ENCODE measurements at regions not wholly inside any gene's neighbourhood (a gene's known extent, or its start where the extent isn't known, plus 50 kb on each side); places are given as distances from the start of the nearest gene placed in this dataset.

DNA sequence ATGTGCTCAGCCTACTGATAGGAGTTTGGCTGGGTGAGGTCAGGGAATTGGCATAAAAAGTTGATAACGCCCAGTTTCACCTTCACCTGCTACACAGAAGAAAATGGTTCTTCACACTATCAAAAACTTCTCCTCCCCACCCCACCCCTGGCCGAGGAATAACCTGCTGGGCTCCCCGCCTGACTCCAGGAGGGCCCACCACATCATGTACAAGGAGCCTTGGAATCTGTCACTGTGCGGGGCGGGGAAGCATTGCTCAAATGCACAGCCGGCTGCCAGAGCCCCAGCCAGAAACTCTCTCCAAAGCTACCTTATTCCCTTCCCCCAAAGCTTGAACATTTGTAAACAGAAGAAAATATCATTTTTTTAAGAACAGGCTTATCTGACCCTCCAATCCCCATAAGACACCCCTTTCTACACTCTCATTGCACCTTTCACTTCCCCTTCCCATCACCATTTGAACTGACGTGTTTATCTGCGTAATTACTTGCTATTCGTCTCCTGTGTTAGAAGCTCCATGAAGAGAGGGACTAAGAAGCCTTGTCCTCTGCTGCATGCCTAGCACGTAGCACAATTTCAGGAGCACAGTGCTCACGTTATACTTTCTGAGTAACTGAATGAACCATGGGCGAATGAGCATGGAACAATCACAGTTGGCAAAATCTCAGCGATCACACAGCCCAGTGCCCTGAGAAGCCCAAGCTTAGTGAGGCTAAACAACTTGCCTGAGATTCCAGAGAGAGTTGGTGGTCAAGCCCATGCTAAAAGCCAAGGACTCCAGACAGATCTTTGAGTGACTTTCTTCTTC lies 82.9 kb downstream of the HES1 start:
- no peak for DNase-seq (ENCODE audit: low read depth)

DNA sequence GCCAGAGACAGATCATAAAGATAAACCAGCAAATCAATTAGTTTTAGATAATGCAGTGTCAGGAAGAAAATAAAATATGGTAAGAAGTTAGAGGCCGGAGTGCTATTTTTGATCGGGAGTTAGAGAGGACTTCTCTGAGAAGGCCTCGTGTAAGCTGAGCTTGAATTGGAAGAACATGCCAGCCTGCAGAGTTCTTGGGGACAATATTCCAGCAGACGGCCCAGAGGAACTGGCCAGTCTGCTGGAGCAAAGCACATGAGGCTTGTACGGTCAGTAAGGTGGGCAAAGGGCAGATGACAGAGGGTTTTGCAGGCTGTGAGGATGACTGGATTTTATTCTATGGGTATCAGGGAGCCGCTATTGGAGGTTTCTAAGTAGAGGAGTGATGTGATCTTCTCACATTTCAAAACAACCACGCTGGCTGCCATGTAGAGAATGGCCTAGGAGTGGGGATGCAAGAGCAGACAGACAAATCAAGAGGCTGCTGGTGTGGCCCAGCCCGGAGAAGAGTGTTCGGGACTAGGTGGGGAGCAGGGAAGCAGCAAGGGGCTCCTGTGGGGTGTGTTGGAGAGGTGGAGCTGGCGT lies 84.0 kb downstream of the HES1 start:
- no peak for DNase-seq (ENCODE audit: low read depth)

DNA sequence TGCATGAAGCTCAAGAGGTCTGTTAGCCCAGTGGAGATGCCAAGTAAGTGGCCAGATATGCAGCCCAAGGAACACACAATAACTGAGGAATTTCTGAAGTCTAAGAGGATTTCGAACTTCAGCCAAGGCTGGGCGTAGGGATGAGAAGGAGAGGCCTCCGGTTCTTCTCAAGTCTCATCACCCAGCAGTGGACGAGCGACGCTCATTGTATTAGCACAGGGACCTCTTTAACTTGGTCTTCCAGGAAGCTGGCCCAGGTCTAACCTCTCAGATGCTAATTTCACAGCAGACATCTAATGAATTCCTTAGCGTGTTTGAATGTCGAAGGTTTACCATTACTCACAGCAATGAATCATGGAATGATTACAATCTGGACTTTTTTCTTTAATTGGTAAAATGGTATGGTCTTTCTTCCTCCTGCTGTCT lies 85.0 kb downstream of the HES1 start:
- no peak for DNase-seq (ENCODE audit: low read depth)

DNA sequence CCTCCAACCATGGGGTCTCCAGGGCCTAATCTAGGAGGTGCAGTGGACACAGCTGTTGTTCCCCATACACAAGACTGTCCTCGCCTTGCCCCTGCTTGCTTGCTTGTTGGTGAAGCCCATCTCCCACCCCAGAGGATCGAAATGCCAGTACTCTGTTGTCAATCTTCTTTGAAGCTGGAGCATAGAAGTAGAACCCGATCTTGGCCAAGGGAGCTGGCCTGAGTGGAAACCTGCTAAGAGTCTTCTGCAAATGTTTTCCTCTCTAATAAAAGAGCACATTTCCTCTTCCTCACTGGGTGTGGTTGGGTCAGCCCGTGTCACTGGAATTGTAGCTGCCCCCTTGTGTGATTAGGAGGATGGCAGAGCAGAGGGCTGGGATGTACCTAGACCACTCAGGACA lies 85.4 kb downstream of the HES1 start:
- DNase-seq (ENCODE audit: low read depth): no peak

DNA sequence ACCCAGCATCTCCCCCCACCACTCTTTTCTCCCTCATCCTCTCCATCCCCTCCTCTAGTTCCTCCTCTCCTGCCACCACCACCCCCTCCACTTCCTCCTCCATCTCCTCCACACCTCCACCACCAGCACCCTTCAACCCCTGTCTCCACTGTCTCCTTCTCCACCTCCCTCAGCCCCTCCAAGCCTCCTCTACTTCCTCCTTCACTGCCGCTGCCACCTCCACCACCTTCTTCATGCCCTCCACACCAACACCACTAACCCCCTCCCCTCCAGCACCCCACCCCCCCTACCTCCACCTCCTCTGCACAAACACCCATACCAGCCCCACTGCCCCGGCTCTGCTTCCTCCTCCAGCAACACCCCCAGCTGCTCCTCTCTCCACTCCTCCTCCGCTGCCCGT lies 88.0 kb downstream of the HES1 start:
- DNase-seq (ENCODE audit: low read depth): no peak

DNA sequence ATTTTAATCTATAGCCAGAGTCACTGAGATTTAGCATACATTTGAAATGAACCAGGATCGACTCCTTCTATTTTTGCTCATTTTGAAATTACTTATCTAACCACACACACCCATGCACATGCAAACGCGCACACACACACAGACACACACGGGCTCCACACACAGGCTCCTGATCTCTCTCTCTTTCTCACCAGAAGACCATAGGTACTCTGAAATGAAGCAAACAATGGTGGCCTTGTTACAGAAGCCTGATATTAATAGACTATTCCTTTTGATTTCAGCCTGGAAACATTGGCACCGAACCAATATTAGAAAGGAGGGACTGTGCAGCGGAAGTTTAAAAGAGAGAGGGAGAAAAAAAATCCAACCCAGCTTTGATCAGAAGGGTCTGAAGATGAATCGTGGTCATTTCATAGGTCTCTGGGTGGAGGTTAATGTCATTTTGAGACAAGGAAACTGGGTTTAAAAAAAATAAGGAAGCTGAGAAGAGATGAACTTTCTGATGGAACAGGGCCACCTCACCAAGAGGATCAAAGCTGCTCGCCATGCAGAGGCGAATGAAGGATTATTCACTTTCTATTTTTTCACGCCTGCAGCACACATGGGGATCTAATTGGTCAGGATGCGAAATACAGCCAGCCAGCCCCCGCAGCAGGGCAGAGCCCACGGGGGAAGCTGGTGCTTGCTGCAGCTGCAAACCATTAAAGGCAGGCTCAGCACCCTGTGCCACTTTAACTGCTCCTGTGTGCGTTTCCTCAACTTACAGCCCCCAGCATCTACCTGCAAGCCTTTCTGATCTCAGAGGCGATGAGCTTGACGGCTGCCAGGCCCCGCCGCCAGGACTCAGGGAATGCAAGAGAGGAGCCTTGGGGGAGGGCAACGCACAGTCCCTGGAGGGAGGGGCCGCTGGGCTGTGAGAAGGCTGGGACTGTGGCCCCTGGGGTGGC lies 88.8 kb downstream of the HES1 start:
- DNase-seq (ENCODE audit: low read depth): no peak

DNA sequence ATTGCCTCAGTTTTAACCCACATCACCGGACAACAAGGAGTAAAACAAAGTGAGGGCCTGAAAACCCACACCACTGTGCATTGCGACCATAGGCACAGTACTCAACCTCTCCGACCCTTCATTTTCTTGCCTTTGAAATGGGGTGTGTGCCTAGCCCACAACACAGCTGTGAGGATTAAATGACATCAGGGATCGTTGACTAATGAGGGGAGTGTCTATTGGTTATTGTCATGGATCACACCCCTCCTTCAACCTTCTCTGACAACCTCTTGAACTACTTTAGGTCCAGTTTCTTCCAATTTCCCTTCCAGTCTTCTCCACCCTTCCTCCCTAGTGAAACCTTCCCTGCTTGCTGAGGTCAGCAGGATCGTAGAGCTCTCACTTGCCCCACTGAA lies 89.5 kb downstream of the HES1 start:
- no peak for DNase-seq (ENCODE audit: low read depth)

DNA sequence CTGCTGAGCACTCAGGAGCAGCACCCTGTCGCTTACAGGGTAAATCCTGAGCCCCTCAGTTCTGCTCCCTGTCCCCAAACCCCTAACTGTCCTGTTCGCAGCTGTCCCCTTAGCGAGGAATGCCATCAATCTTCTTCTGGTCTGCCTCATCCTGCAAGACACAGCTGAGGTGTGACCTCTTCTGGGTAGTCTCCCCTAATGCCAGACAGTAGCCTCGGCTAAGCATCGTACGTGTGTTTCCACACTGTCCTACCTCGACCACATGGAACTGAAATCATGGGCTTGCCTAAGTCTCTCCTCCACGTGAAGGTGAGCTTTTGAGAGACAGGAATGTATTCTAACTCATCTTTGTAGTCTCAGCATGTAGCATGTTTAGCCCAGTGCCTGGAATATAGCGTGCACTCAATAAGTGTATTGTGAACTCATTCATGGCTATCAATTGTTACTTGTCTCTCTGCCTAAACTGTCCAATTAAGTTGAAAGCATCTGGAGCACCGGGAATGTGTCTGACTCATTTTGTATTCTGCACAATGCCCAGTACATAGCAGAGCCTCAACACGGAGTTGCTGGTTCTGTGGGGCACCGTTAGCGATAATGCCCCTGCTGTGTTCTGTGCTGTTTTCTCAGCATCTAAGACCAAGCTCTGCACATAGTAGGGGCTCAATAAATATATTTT lies 90.2 kb downstream of the HES1 start:
- no peak for DNase-seq (ENCODE audit: low read depth)

DNA sequence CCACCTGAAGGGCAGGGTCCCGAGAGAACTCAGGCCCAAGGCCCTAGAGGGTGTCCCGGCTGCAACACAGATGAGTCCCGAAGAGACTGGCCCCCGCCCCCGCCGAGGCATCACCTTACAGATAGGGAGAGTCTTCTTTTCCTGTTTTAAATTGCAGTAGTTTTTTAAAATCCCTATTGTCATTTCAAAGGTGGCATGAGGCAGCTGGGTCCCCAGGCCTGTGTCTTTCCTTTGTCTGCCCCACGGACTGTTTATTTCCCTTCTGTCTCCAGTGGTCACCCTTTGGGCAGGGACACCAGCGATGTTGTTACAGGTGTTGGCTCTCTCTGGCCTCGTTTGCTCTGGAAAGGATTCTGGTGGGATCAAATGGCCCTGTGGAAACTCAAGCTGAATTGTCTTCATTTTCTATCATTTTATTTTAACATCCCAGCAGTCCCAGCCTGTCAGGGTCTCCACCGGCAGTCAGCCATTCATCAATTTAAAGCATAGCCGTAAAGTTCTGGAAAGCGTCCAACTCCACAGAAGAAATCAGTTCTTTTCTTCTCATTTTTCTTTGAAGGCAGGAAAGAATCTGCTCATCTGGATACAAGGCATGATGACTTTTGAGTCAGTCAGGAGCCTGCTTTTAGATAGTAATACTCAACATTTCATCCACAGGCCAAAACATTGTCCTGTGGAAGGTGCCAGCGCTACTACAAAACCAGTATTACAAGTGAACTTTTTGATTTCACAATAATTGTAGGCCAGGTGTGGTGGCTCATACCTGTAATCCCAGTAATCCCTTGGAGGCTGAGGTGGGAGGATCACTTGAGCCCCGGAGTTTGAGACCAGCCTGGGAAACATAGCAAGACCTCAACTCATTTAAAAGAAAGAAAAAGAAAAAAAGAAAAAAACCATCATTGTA lies 96.2 kb downstream of the HES1 start:
- no peak for DNase-seq (ENCODE audit: low read depth)

DNA sequence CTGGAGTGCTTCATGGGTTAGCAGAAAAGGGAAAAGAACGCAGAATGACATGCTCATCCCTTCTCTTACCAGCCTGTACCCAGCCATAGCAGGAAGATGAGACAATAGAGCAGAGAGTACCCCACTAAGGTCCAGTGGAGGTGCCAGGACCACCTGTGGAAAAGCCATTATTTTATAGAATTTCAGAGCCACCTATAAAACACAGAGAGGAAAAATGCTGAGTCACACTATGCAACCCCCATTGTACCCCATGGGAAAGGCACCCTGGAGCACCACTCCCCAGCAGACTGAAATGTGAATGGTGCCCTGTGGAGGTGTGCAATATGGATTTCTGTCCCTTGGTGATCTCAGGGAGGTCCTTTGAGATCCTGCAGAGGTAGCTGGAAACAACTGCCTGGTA lies 97.2 kb downstream of the HES1 start:
- no peak for DNase-seq (ENCODE audit: low read depth)

DNA sequence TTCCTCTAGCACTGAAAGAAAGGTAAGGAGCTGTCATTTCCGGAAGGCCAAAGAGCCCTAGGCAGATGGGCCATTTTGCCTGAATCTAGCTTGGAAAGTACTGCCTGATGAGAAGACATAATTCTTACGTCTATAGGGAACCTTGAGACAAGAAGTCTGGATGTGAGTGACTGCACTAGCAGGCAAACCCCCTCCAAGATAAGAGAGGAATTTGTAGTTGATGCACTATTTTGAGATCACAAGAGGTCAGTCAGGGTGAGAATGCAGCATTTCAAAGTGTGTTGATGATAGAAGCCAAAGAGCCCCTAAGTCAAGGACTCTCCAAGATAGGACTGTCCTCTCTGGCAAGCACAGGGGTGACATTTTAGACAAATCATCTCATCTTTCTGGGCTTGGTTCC lies 99.2 kb downstream of the HES1 start:
- no peak for DNase-seq (ENCODE audit: low read depth)

DNA sequence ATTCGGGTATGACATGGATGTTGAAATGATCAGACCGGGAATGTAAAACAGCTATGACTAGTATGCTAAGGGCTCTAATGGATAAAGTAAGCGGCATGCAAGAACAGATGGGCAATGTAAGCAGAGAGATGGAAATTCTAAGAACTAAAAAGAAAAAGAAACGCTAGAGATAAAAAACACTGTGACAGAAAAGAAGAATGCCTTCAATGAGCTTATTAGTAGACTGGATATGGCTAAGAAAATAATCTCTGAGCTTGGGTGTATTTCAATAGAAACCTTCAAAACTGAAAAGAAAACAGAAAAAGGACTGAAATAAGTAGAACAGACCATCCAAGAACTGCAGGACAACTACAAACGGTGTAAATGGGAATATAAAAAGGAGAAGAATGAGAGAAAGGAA lies 101.2 kb downstream of the HES1 start:
- no peak for DNase-seq (ENCODE audit: low read depth)

DNA sequence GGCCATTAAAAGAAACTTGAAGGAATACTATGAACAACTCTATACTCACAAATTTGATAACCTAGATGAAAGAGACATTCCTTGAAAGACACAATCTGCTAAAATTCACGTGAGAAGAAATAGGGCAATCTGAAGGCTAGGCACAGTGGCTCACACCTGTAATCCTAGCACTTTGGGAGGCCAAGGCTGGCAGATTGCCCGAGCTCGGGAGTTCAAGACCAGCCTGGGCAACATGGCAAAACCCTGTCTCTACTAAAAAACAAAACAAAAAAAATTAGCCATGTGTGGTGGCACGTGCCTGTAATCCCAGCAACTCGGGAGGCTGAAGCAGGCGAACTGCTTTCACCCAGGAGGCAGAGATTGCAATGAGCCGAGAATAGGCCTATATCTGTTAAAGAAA lies 104.8 kb downstream of the HES1 start:
- no peak for DNase-seq (ENCODE audit: low read depth)

DNA sequence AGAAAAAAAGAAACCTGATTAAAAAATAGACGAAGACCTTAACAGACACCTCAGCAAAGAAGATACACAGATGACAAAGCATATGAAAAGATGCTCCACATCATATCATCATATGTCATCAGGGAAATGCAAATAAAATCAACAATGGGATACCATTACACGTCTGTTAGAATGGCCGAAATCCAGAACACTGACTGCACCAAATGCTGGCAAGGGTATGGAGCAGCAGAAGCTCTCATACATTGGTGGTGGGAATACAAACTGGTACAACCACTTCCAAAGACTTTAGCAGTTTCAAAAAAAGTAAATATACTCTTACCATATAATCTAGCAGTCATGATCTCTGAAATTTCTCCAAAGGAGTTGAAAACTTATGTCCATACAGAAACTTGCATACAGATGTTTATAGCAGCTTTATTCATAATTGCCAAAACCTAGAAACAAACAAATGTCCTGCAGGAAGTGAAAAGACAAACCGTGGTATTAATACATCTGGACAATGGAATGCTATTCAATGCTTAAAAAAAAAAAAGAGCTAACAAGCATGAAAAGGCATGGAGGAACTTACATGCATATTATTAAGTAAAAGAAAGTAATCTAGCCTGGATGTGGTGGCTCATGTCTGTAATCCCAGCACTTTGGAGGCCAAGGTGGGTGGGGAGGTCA lies 107.4 kb downstream of the HES1 start:
- DNase-seq (ENCODE audit: low read depth): no peak

DNA sequence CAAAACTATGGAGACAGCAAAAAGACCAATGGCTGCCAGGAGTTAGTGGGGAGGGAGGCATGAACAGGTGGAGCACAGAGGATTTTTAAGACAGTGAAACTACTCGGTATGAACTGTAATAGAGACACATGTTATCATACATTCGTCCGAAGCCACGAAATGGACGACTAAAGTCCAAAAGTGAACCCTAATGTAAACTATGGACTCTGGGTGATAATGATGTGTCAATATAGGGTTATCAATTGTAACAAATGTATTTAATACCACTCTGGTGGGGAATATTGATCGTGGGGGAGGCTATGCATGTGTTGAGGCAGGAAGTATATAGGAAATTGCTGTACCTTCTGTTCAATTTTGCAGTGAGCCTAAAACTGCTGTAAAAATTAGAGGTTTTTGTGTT lies 107.0 kb downstream of the CPN2 start:
- DNase-seq (ENCODE audit: low read depth): no peak

DNA sequence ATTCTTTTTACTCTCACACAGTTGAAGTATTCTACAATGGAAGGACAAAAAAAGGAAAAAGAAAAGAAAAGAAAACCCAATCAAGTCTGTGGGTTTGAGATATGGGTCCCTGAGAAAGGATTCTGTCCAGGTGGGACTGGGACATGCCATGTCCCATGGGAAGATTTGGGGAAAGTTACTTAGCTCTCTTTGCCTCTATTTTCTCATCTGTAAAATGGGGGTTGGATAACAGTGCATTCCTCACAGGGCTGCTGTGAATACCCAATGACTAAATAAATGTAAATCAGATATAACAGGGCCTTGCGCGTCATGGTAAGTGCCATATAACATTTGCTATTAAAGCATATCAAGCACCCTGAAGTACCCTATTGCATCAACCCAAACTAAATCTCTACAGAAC lies 105.7 kb downstream of the CPN2 start:
- DNase-seq (ENCODE audit: low read depth): no peak

DNA sequence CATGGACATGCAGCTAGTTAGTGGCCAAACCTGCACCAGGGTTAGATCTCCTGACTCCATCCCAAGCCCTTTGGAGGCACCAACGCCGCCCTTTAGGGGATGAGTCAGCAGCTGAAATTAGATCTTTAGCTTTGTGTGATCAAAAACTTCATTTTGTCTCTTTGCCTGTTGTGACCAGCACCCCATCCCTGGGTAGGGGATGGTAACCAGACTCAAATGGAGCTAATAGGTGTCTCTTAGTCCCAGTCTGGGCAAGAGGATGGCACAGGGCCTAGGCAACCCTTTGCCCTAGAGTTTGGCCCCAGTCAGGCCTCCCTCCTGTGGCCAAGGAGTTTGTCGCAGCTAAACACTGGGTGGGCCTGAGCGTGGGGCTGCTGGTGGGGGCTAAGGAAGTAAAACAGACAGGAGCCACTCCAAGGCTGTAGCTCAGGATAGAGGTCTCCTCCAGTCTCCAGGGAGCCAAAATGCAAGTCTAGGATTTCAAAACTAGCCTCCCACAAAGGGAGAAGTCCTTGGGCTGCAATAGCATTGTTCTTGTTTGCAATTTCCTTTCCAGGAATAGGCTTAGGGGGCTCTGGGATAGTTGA lies 105.1 kb downstream of the CPN2 start:
- DNase-seq (ENCODE audit: low read depth): no peak

DNA sequence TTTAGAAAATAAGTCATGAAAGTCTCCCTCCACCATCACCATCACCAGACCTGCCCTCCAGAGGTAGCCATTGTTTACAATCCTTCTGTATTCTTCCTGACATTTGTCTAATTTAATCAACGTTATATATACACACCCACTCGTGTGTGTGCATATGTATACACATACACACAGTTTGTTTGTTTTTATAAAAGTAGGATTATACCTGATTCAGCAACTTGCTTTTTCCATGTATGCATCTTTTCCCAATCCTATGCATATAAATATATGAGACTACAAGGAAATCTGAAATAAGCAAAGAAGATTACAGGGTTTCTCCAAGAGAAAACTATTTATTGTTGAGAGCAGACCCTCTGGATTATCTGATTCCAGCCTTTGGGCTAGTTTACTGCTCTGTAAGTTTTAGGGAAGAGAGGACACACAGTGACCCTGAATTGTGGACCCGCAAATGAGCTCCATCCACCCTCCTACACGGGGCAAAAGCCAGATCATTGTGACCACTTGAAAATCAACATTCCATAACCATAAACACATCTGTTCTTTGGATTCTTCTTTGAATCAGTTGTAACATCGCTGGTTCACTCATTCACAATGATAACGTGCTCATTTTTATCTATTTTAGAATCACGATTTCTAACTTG lies 104.3 kb downstream of the CPN2 start:
- no peak for DNase-seq (ENCODE audit: low read depth)

DNA sequence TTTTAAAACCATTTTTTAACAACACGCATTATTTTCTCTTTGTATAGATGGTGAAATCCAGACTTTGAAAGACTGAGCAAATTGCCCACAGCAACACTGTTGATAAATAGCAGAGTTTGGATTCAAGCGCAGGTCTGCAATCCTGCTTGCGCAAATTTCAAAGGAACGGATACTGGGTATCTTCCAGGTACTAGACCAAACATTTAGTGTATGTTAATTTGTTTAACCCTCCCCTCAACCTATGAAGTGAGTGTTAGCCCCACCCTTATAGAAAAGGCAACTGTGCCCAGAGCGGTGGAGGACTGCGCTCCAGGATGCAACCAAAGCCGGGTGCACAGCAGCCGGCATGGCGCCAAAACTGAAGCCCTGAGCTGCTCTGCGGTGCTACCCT lies 103.8 kb downstream of the CPN2 start:
- DNase-seq (ENCODE audit: low read depth): no peak

Data from forelimb muscle (tissue), 1 donor.